Muscle of leg (tissue), 3 donors: ENCODE measurements at regions not wholly inside any gene's neighbourhood (a gene's known extent, or its start where the extent isn't known, plus 50 kb on each side); places are given as distances from the start of the nearest gene placed in this dataset.

Experiments
- DNase-seq: peaks from one replicate; pipeline ENCODE4 v3.0.0; 2013
- H3K27ac ChIP-seq: one replicate; pipeline ENCODE4 v1.5.1; 2013; ENCODE audit warnings: mild to moderate bottlenecking, low read length, control low read depth
- H3K27me3 ChIP-seq: one replicate; pipeline ENCODE4 v1.6.1; 2013; ENCODE audit warnings: low read length; ENCODE audit not compliant: control insufficient read depth, insufficient read depth
- H3K36me3 ChIP-seq: one replicate; pipeline ENCODE4 v1.6.1; 2013; ENCODE audit warnings: low read length; ENCODE audit not compliant: control insufficient read depth, insufficient read depth
- H3K4me1 ChIP-seq: one replicate; pipeline ENCODE4 v1.6.1; 2013; ENCODE audit warnings: low read length; ENCODE audit not compliant: control insufficient read depth, insufficient read depth
- H3K4me3 ChIP-seq: one replicate; pipeline ENCODE4 v1.5.1; 2013; ENCODE audit warnings: low read length, control low read depth
- H3K9me3 ChIP-seq: replicated peaks from 2 replicates; pipeline ENCODE4 v1.6.1; 2013; ENCODE audit warnings: low read depth, low read length; ENCODE audit not compliant: control insufficient read depth
- WGBS: methylation state at CpG from one replicate; pipeline ENCODE4 v1.1.5; 2013; ENCODE audit warnings: missing lambda C conversion rate; ENCODE audit not compliant: insufficient coverage; 5-methylcytosine and 5-hydroxymethylcytosine counted together

DNA sequence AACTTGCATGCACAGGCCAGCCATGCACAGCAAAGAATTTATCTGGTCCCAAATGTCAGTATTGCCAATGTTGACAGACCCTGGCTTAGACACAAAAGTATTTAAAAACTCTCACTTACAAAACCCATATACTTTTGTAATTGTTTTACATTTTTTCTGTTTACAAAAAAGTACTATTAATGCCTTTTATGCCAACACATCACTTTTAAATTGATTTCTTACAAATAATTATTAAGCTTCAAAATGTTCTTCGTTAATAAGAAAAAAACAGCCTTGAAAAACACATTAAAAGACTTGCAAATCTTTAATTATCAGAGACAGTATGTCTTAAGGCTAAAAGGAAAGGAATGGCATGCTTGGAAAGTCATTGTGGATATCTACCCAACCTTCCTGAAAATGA lies 181.3 kb upstream of the TWIST2 start:
- Histone ChIP-seq H3K27me3 (peaks cover 2% of the 10 kb centered on the region), H3K4me1 (no peaks in the 10 kb centered on the region), H3K9me3 (no peaks in the 10 kb centered on the region), H3K36me3 (no peaks in the 10 kb centered on the region), H3K27ac (no peak overlapping the region), H3K4me3 (no peak overlapping the region)
- WGBS, result no CpG with 5 or more reads among the region's 1 CpG
- no peak for DNase-seq

DNA sequence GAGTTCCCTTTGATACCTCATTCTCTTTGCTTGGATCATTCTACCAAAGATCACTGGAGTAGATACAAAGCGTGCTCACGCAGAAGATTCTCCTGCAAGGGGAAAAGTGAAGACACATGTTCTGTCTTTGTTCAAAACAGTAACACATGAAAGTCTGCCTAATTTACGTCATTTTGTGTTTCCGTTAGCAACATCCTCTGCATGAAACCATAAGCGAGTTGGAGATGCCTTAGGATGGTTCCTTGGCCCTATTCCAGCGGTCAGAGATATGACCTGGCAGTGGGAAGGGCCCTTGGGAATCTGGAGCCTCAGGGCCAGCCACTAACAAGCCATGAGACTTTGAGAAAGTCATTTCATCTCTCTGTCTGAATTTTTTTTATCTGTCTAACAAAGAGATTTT lies 180.9 kb upstream of the TWIST2 start:
- no peak for DNase-seq
- Histone ChIP-seq H3K4me1 (no peaks in the 10 kb centered on the region), H3K36me3 (no peaks in the 10 kb centered on the region), H3K27ac (no peak overlapping the region), H3K4me3 (no peak overlapping the region), H3K9me3 (no peaks in the 10 kb centered on the region), H3K27me3 (peaks cover 2% of the 10 kb centered on the region)
- 69% methylated on average over 3 of the region's 6 CpGs for WGBS

DNA sequence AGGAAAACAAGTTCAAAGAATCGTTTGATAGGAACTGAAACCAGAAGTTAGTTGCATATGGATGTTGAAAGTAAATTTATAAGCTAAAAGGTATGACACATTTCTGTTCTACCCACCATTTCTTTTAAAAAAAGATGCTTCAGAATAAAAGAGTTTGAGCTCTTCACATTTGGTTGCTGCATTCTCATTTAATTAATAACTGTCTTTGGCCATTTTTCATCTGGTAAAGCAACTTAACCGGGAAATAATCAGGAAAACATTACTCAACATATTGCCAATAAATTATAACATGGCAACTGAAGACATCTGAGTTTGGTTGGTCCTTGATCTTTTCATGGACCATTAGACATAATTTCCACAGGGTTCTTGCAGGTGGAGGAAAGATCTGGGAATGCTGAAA lies 180.2 kb upstream of the TWIST2 start:
- Histone ChIP-seq H3K4me1 (no peaks in the 10 kb centered on the region), H3K27ac (no peak overlapping the region), H3K9me3 (no peaks in the 10 kb centered on the region), H3K4me3 (no peak overlapping the region), H3K36me3 (no peaks in the 10 kb centered on the region), H3K27me3 (peaks cover 2% of the 10 kb centered on the region)
- DNase-seq, result no peak
- WGBS, result no CpG with 5 or more reads among the region's 2 CpGs

- Histone ChIP-seq H3K36me3 (no peaks in the 10 kb centered on the region), H3K9me3 (no peaks in the 10 kb centered on the region), H3K4me3 (no peak overlapping the region), H3K27me3 (peaks cover 2% of the 10 kb centered on the region), H3K4me1 (no peaks in the 10 kb centered on the region), H3K27ac (no peak overlapping the region)
- WGBS, result 83% methylated on average over 1 of the region's 1 CpG
- no peak for DNase-seq
Measured at GRCh38 chr2:238668426-238668825, 179.5 kb upstream of the TWIST2 start.

DNA sequence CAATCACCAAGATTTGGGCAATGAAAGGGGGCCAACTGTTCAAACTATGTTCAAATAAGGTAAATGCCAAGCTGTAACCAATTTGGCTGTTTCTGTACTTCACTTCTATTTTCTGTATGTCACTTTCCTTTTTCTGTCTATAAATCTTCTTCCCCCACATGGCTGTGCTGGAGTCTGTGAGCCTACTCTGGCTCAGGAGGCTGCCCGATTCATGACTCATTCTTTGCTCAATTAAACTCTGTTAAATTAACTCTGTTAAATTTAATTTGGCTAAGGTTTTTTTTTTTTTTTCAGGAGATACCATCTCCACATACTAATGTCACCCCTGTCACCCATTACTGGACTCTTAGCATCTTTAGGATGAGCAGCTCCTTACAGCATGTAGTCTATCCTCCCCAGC lies 178.8 kb upstream of the TWIST2 start:
- WGBS, result no CpG with 5 or more reads among the region's 1 CpG
- H3K9me3 ChIP-seq, result no peaks in the 10 kb centered on the region
- H3K27ac ChIP-seq, result no peak overlapping the region
- H3K27me3 ChIP-seq, result peaks cover 2% of the 10 kb centered on the region
- H3K4me3 ChIP-seq, result no peak overlapping the region
- no peaks in the 10 kb centered on the region for H3K36me3 ChIP-seq
- no peak for DNase-seq
- no peaks in the 10 kb centered on the region for H3K4me1 ChIP-seq

DNA sequence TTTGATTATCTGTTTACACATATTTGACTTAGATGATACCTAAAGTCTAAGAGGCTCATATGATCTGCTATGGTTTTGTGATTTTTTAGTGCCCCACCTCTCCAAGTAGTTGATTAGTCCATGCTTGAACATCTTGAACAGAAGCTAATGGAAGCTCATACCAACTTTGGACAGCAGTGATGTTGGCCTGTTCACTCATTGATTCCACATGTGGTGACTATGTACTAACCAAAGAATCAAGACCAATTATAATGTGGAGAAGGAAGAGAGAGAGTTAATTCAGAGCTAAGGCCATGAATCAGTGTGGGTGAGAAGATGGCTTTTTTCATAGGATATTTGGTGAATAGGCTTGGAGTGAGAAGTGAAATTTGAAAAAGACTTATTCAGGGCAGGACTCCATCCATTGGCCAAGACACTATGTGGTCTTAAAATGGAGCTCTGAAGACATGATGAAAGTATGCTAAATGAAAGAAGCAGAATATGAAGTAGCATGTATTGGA lies 178.3 kb upstream of the TWIST2 start:
- Histone ChIP-seq H3K4me3 (no peak overlapping the region), H3K9me3 (no peaks in the 10 kb centered on the region), H3K27me3 (peaks cover 2% of the 10 kb centered on the region), H3K4me1 (no peaks in the 10 kb centered on the region), H3K27ac (no peak overlapping the region), H3K36me3 (no peaks in the 10 kb centered on the region)
- DNase-seq, result no peak

GRCh38 chr2:238670111-238670585 lies 177.7 kb upstream of the TWIST2 start:
- no peak for DNase-seq
- H3K36me3 ChIP-seq, result no peaks in the 10 kb centered on the region
- H3K4me1 ChIP-seq, result no peaks in the 10 kb centered on the region
- H3K9me3 ChIP-seq, result no peaks in the 10 kb centered on the region
- 69% methylated on average over 2 of the region's 4 CpGs for WGBS
- no peak overlapping the region for H3K4me3 ChIP-seq
- H3K27me3 ChIP-seq, result peaks cover 2% of the 10 kb centered on the region
- no peak overlapping the region for H3K27ac ChIP-seq

DNA sequence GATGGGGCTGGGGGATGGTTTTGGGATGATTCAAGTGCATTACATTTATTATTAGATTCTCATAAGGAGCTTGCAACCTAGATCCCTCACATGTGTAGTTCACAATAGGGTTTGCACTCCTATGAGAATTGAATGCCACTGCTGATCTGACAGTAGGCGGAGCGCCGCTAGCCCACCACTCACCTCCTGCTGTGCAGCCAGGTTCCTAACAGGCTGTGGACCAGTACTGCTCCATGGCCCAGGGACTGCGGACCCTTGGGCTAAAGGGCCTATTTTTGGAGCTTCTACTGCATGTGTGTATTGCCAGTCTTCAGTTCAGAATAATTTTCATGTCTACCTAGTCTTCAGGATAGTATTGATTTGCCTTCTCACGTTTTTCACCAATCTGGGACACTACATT lies 165.3 kb upstream of the TWIST2 start:
- Histone ChIP-seq H3K27me3 (peaks cover 3% of the 10 kb centered on the region), H3K9me3 (no peaks in the 10 kb centered on the region), H3K4me1 (no peaks in the 10 kb centered on the region), H3K36me3 (no peaks in the 10 kb centered on the region), H3K4me3 (no peak overlapping the region), H3K27ac (no peak overlapping the region)
- no peak for DNase-seq
- 80% methylated on average over 1 of the region's 5 CpGs for whole genome bisulfite sequencing

DNA sequence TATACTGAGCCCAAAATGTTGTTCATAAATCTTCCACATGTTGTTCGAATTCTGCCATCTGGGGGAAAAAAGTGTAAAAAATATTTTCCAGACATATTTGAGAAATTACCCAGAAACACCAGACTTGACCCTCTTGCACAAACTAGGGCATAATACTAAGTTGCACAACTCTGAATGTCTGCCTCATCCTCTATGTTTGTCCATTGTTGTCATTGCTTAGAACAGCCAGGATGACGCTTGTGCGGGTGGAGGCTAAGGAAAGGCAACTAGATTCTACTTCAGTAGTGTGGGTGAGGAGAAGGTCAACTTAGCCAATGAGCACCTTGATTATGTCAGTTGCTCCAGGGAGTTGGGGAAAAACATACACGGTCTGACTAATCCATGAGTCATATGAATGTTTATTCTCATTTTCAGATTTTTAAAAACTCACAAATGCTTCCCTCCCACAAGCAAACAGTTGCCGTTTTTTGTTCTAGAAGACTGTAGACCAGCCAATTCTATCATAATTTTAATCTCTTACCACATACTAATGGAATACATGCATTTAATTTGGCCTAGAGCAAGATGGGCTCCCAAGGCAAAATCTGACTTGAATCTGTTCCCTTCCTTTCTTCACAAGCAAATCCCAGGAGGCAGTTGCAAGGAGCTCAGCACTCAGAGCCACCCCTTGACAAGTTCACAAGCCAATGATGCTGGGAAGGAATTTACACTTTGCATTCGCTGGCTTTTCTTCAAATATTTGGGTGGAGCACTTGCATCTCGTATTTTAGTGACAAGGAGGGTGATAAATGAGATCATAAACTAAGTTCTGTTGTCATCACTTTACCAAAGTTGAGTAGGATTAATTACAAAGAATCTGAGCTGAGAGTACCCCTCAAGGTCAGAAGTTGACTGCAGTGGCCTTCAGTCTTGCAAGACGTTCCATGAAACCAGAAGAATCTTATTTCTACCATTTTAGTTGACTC lies 163.2 kb upstream of the TWIST2 start:
- Histone ChIP-seq H3K27me3 (peaks cover 3% of the 10 kb centered on the region), H3K36me3 (no peaks in the 10 kb centered on the region), H3K9me3 (no peaks in the 10 kb centered on the region), H3K4me3 (no peak overlapping the region), H3K27ac (no peak overlapping the region), H3K4me1 (no peaks in the 10 kb centered on the region)
- peak; percentile 90 for DNase-seq
- WGBS, result 14% methylated on average over 1 of the region's 8 CpGs

GRCh38 chr2:238685327-238685709 lies 162.6 kb upstream of the TWIST2 start:
- no peak overlapping the region for H3K4me3 ChIP-seq
- H3K36me3 ChIP-seq, result no peaks in the 10 kb centered on the region
- H3K4me1 ChIP-seq, result no peaks in the 10 kb centered on the region
- H3K9me3 ChIP-seq, result no peaks in the 10 kb centered on the region
- no peak overlapping the region for H3K27ac ChIP-seq
- peaks cover 3% of the 10 kb centered on the region for H3K27me3 ChIP-seq
- DNase-seq, result no peak
- WGBS, result no CpG with 5 or more reads among the region's 4 CpGs
